Neural progenitor cell (in vitro differentiated cells): ENCODE measurements at regions not wholly inside any gene's neighbourhood (a gene's known extent, or its start where the extent isn't known, plus 50 kb on each side); places are given as distances from the start of the nearest gene placed in this dataset.

Experiments used
- CTCF ChIP-seq: fragments of 200-600 bp; sonication (generic); IDR thresholded peaks from 2 replicates; pipeline ENCODE4 v1.5.1; 2017; ENCODE audit warnings: antibody characterized with exemption, mild to moderate bottlenecking
- EZH2phosphoT487 ChIP-seq: fragments of 200-600 bp; sonication (generic); IDR thresholded peaks from 2 replicates; pipeline ENCODE4 v1.6.1; 2017; ENCODE audit warnings: antibody characterized with exemption

- TF ChIP-seq EZH2phosphoT487: no peak
- no peak for TF ChIP-seq CTCF
Observed at GRCh38 chr1:73009938-73010337, 727.6 kb upstream of the NEGR1 start.
